ENCODE measurements at regions not wholly inside any gene's neighbourhood (a gene's known extent, or its start where the extent isn't known, plus 50 kb on each side); places are given as distances from the start of the nearest gene placed in this dataset.

DNA sequence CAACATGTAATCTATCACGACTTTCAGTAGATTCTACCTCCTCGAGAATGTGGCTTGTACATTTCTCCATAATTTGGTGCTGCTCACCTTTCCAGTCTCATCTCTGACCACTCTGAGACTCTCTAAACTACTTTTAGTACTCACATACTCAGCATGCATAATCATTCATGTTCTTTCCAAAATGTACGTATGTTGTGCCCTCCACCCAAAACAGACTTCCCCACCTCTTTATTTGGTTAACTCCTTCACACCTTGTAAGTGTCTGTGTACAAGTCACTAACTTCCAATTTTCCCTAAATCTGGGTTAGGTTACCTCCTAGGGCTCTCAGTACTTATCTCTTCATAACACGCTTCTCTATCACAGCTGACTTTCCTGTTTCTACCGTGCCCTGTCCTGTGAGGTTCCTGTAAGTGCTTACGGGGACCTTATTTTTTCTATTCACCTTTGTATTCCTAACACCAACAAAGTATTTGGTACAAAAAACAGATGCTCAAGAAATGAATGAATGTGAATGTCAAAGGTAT lies 186.2 kb upstream of the MKLN1 start:
- dilution Hi-C loops (cut with MboI; ENCODE audit: extremely low pct_ligation_motif_present, low sequenced_read_pairs): no loop called here
- no peaks in the 10 kb centered on the region for H3K79me2 ChIP-seq (ENCODE audit: control insufficient read depth, insufficient read depth, low read length)
- DNase-seq (ENCODE audit: low read depth, low spot score) (no peak), FAIRE-seq (no peak)
- H3K9me3 ChIP-seq (ENCODE audit: control insufficient read depth, low read depth, low read length): no peaks in the 10 kb centered on the region
- H3K4me3 ChIP-seq (ENCODE audit: control insufficient read depth in 2 of 3, extremely low read depth in 1 of 3, insufficient read depth in 2 of 3, low read depth in 1 of 3, low read length in 3 of 3): no peak overlapping the region
- no peak for TF ChIP-seq EZH2 (IDR thresholded peaks at IDR 0.05; ENCODE audit: low read length)
- TF ChIP-seq, protein P1, sequence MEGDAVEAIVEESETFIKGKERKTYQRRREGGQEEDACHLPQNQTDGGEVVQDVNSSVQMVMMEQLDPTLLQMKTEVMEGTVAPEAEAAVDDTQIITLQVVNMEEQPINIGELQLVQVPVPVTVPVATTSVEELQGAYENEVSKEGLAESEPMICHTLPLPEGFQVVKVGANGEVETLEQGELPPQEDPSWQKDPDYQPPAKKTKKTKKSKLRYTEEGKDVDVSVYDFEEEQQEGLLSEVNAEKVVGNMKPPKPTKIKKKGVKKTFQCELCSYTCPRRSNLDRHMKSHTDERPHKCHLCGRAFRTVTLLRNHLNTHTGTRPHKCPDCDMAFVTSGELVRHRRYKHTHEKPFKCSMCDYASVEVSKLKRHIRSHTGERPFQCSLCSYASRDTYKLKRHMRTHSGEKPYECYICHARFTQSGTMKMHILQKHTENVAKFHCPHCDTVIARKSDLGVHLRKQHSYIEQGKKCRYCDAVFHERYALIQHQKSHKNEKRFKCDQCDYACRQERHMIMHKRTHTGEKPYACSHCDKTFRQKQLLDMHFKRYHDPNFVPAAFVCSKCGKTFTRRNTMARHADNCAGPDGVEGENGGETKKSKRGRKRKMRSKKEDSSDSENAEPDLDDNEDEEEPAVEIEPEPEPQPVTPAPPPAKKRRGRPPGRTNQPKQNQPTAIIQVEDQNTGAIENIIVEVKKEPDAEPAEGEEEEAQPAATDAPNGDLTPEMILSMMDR (optimal IDR thresholded peaks at IDR 0.05 in 1 of 3, IDR thresholded peaks at IDR 0.05 in 1 of 3, conservative IDR thresholded peaks at IDR 0.05 in 1 of 3; ENCODE audit: extremely low read depth in 1 of 3, insufficient read depth in 2 of 3, low read length in 3 of 3): no peak
- H3K36me3 ChIP-seq (ENCODE audit: control insufficient read depth in 2 of 2, extremely low read depth in 1 of 2, insufficient read depth in 2 of 2, low read length in 2 of 2): no peaks in the 10 kb centered on the region
- peaks cover 3% of the 10 kb centered on the region for H3K4me1 ChIP-seq (ENCODE audit: control insufficient read depth, extremely low read depth, insufficient read depth, low read length)
- H3K27ac ChIP-seq (ENCODE audit: control insufficient read depth, insufficient read depth, low read length): no peak overlapping the region
- no peak overlapping the region for H3K4me2 ChIP-seq (ENCODE audit: control insufficient read depth, extremely low read depth, insufficient read depth, low read depth, low read length)
- no peaks in the 10 kb centered on the region for H3K9me1 ChIP-seq (ENCODE audit: control insufficient read depth, extremely low read depth, insufficient read depth, low read length)
- no peaks in the 10 kb centered on the region for H4K20me1 ChIP-seq (ENCODE audit: control insufficient read depth, extremely low read depth, insufficient read depth, low read length)
- H3K9ac ChIP-seq (ENCODE audit: control insufficient read depth, extremely low read depth, insufficient read depth, low read length): no peak overlapping the region
- H2AFZ ChIP-seq (ENCODE audit: control insufficient read depth, low read length): no peak overlapping the region
- no peaks in the 10 kb centered on the region for H3K27me3 ChIP-seq (ENCODE audit: control insufficient read depth, extremely low read depth, insufficient read depth, low read length)

- Histone ChIP-seq H3K4me1 (ENCODE audit: control insufficient read depth, extremely low read depth, insufficient read depth, low read length) (peaks cover 3% of the 10 kb centered on the region), H3K27ac (ENCODE audit: control insufficient read depth, insufficient read depth, low read length) (no peak overlapping the region), H3K9me3 (ENCODE audit: control insufficient read depth, low read depth, low read length) (no peaks in the 10 kb centered on the region), H3K4me2 (ENCODE audit: control insufficient read depth, extremely low read depth, insufficient read depth, low read depth, low read length) (no peak overlapping the region), H3K79me2 (ENCODE audit: control insufficient read depth, insufficient read depth, low read length) (no peaks in the 10 kb centered on the region), H3K4me3 (ENCODE audit: control insufficient read depth in 2 of 3, extremely low read depth in 1 of 3, insufficient read depth in 2 of 3, low read depth in 1 of 3, low read length in 3 of 3) (no peak overlapping the region), H3K36me3 (ENCODE audit: control insufficient read depth in 2 of 2, extremely low read depth in 1 of 2, insufficient read depth in 2 of 2, low read length in 2 of 2) (no peaks in the 10 kb centered on the region), H3K27me3 (ENCODE audit: control insufficient read depth, extremely low read depth, insufficient read depth, low read length) (no peaks in the 10 kb centered on the region), H3K9ac (ENCODE audit: control insufficient read depth, extremely low read depth, insufficient read depth, low read length) (no peak overlapping the region), H4K20me1 (ENCODE audit: control insufficient read depth, extremely low read depth, insufficient read depth, low read length) (no peaks in the 10 kb centered on the region), H2AFZ (ENCODE audit: control insufficient read depth, low read length) (no peak overlapping the region), H3K9me1 (ENCODE audit: control insufficient read depth, extremely low read depth, insufficient read depth, low read length) (no peaks in the 10 kb centered on the region)
- dilution Hi-C loops (cut with MboI; ENCODE audit: extremely low pct_ligation_motif_present, low sequenced_read_pairs): no loop called here
- FAIRE-seq: no peak
- TF ChIP-seq EZH2 (IDR thresholded peaks at IDR 0.05; ENCODE audit: low read length): no peak
- TF ChIP-seq, protein P1 (optimal IDR thresholded peaks at IDR 0.05 in 1 of 3, IDR thresholded peaks at IDR 0.05 in 1 of 3, conservative IDR thresholded peaks at IDR 0.05 in 1 of 3; ENCODE audit: extremely low read depth in 1 of 3, insufficient read depth in 2 of 3, low read length in 3 of 3): no peak
- DNase-seq (ENCODE audit: low read depth, low spot score): no peak
Measured at GRCh38 chr7:131143869-131144268, 183.8 kb upstream of the MKLN1 start.

All from keratinocyte (primary cell).